Peyer's patch (tissue), 4 donors: ENCODE measurements at regions not wholly inside any gene's neighbourhood (a gene's known extent, or its start where the extent isn't known, plus 50 kb on each side); places are given as distances from the start of the nearest gene placed in this dataset.

ENCODE experiments used
- DNase-seq, 3 donors: peaks; one replicate each; pipeline ENCODE4 v3.0.0-alpha.2; 2017 to 2019
- H3K27ac ChIP-seq, 4 donors: fragments of 200-600 bp; sonication (generic); one replicate each; pipeline ENCODE4 v1.5.1; 2016 to 2019
- H3K27me3 ChIP-seq, 2 donors: fragments of 200-600 bp; sonication (generic); one replicate each; pipeline ENCODE4 v1.5.1; 2019
- H3K36me3 ChIP-seq, 3 donors: fragments of 200-600 bp; sonication (generic); one replicate each; pipeline ENCODE4 v1.5.1; 2016 to 2019
- H3K4me1 ChIP-seq, 4 donors: fragments of 200-600 bp; sonication (generic); one replicate each; pipeline ENCODE4 v1.5.1; 2016 to 2019
- H3K4me3 ChIP-seq, 4 donors: fragments of 200-600 bp; sonication (generic); 1 replicate in 3 of 4; 2 replicates in 1 of 4; pipeline ENCODE4 v1.5.1; 2016 to 2019; ENCODE audit warnings: mild to moderate bottlenecking in 1 of 4
- H3K9me3 ChIP-seq, 4 donors: fragments of 200-600 bp; sonication (generic); one replicate each; pipeline ENCODE4 v1.5.1; 2016 to 2019; ENCODE audit warnings: mild to moderate bottlenecking in 1 of 4
- POLR2A ChIP-seq, 2 donors: fragments of 450-650 bp; IDR thresholded peaks; one replicate each; pipeline ENCODE4 v1.5.1; 2017; ENCODE audit warnings: antibody characterized with exemption in 2 of 2, mild to moderate bottlenecking in 2 of 2, moderate library complexity in 2 of 2
- TF ChIP-seq, protein P1 (sequence below), 6 experiments: fragments of 450-650 bp in 4 of 6; fragments of 200-600 bp in 2 of 6; sonication (generic) in 1 of 6; IDR thresholded peaks; one replicate each; pipeline ENCODE4 v1.5.1; 2017 to 2019; ENCODE audit warnings: antibody characterized with exemption in 6 of 6, mild to moderate bottlenecking in 3 of 6, moderate library complexity in 1 of 6

DNA sequence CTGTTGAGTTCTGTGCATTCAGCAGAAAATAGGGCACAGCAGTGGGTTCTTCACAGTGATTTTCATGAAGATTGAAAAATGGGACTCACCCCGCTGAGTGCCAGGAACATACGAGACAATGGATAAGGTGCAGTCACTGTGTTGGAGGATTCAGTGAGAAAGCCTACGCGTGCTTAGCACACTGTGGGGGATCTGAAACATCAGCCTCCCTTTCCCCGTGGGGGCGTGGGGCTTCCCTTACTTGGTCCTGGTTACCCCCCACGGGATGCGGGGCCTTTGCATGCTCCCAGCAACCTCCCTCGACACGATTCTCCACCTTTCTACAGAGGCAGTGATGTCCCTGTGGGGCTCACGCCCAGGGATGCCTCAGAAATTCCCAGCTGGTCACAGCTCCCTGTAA lies 252.2 kb upstream of the C1orf174 start:
- H3K27me3 ChIP-seq, result no peaks in the 10 kb centered on the region
- H3K4me3 ChIP-seq, result no peak overlapping the region
- H3K27ac ChIP-seq, result no peak overlapping the region
- no peaks in the 10 kb centered on the region for H3K4me1 ChIP-seq
- H3K36me3 ChIP-seq, result no peaks in the 10 kb centered on the region
- TF ChIP-seq POLR2A (IDR thresholded peaks at IDR 0.05), result no peak
- TF ChIP-seq, protein P1, sequence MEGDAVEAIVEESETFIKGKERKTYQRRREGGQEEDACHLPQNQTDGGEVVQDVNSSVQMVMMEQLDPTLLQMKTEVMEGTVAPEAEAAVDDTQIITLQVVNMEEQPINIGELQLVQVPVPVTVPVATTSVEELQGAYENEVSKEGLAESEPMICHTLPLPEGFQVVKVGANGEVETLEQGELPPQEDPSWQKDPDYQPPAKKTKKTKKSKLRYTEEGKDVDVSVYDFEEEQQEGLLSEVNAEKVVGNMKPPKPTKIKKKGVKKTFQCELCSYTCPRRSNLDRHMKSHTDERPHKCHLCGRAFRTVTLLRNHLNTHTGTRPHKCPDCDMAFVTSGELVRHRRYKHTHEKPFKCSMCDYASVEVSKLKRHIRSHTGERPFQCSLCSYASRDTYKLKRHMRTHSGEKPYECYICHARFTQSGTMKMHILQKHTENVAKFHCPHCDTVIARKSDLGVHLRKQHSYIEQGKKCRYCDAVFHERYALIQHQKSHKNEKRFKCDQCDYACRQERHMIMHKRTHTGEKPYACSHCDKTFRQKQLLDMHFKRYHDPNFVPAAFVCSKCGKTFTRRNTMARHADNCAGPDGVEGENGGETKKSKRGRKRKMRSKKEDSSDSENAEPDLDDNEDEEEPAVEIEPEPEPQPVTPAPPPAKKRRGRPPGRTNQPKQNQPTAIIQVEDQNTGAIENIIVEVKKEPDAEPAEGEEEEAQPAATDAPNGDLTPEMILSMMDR (IDR thresholded peaks at IDR 0.05), result no peak
- no peaks in the 10 kb centered on the region for H3K9me3 ChIP-seq
- no peak for DNase-seq

DNA sequence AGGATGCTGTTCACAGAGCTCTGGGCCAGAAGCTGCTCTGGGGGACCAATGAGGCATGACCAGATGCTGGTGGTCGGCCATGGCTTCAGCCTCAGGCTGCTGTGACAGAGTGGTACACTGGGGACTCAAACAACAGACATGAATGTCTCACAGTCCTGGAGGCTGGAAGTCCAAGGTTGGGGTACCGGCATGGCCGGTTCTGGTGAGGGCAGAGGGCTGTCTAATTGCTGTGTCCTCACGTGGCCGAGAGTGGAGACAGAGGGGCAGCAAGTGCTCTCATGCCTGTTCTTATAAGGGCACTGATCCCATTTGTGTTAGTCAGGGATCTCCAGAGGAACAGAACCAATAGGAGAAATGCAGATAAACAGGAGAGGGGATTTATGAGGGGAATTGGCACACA lies 253.5 kb upstream of the C1orf174 start:
- Histone ChIP-seq H3K36me3 (no peaks in the 10 kb centered on the region), H3K4me1 (no peaks in the 10 kb centered on the region), H3K9me3 (no peaks in the 10 kb centered on the region), H3K27me3 (no peaks in the 10 kb centered on the region), H3K27ac (no peak overlapping the region), H3K4me3 (no peak overlapping the region)
- TF ChIP-seq, protein P1 (IDR thresholded peaks at IDR 0.05), result no peak
- no peak for TF ChIP-seq POLR2A (IDR thresholded peaks at IDR 0.05)
- no peak for DNase-seq

DNA sequence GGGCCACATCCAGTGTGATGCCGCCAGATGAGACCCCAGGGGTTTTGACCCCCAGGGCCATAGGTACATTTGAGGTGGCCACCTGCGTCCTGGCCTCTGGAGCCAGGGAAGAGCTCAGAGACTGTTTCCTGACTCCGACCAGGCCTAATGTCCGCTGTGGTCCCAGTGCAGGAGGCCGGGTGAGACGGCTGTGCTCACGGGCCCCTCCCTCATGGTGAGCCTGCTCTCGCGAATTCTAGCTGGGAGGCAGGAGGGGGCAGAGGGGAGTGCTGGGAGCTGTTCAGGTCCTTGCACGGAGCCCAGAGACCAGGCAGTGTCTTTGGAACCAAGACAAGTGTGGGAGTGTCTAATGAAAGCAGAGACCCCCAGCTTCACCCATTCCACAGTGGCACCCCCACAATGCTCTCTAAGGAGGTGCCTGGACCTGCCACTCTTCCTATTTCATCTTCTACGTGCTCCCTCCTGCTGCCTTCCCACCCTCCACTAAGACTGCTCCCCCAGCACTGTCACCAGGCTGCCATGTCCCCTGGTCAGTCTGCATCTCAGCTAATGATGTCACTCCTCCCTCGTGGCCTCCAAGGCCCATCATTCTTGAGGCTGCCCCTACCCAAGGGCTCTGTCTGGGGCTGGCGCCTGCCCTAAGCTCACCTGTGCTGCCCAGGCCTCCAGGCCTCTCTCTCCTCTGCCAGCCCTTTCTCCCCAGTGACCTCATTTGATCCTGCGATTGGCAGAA lies 256.3 kb upstream of the C1orf174 start:
- TF ChIP-seq, protein P1 (IDR thresholded peaks at IDR 0.05), result no peak
- TF ChIP-seq POLR2A (IDR thresholded peaks at IDR 0.05), result no peak
- H3K36me3 ChIP-seq, result no peaks in the 10 kb centered on the region
- no peaks in the 10 kb centered on the region for H3K4me1 ChIP-seq
- H3K27ac ChIP-seq, result no peak overlapping the region
- no peaks in the 10 kb centered on the region for H3K27me3 ChIP-seq
- DNase-seq, result no peak
- H3K4me3 ChIP-seq, result no peak overlapping the region
- H3K9me3 ChIP-seq, result no peaks in the 10 kb centered on the region

DNA sequence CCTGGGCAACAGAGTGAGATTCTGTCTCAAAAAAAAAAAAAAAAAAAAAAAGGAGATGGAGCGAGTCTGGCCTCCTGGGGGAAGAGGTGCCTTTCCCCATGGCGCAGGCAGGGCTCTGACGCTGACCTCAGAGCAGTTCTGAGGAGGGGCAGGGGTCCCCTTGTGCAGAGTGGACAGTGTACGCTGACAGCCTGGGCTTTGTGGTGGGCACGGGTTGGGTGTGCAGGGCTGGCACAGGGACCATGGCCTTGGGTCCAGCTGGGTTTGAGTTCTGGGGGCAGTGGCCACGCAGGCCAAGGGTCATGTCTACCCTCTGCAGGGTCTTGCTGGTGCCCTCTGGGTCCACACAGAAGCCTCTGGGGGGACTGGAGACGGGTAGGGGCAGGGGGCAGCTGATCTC lies 260.1 kb upstream of the C1orf174 start:
- no peak for TF ChIP-seq POLR2A (IDR thresholded peaks at IDR 0.05)
- TF ChIP-seq, protein P1 (IDR thresholded peaks at IDR 0.05), result no peak
- Histone ChIP-seq H3K4me3 (no peak overlapping the region), H3K36me3 (no peaks in the 10 kb centered on the region), H3K4me1 (no peaks in the 10 kb centered on the region), H3K27me3 (no peaks in the 10 kb centered on the region), H3K27ac (no peak overlapping the region), H3K9me3 (no peaks in the 10 kb centered on the region)
- no peak for DNase-seq

DNA sequence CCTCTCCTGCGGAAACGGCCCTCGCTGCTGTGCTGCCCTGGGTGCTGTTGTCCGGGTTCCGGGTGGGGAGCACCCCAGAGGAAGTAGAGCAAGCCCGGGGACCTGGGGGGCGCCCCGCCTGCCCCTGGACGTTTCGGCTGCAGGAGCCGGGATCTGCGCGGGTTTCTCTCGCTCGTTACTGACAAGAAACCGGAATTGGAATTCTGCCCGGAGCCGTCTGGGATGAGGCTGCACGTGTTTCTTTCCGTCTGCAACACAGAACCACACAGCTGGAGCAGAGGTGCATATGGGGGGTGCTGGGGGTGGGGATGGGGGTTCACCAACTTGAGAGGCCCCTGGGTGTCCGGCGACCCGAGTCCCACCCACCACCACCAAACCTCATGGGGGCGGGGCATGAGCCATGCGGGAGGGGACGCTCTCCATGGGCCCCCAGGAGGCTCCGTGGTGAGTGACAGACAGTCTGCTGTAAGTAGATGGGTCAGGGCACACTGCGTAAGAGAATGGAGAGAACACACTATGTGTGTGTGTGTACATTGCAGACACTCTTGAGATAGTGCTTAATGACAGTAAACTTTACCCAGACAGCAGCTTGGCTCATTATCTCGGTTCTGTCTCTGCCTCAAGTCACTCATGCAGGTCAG lies 261.4 kb upstream of the C1orf174 start:
- Histone ChIP-seq H3K4me1 (no peaks in the 10 kb centered on the region), H3K9me3 (no peaks in the 10 kb centered on the region), H3K27ac (no peak overlapping the region), H3K36me3 (no peaks in the 10 kb centered on the region), H3K4me3 (no peak overlapping the region), H3K27me3 (no peaks in the 10 kb centered on the region)
- no peak for DNase-seq
- TF ChIP-seq, protein P1 (IDR thresholded peaks at IDR 0.05), result no peak
- no peak for TF ChIP-seq POLR2A (IDR thresholded peaks at IDR 0.05)
